ENCODE measurements at regions not wholly inside any gene's neighbourhood (a gene's known extent, or its start where the extent isn't known, plus 50 kb on each side); places are given as distances from the start of the nearest gene placed in this dataset.

DNA sequence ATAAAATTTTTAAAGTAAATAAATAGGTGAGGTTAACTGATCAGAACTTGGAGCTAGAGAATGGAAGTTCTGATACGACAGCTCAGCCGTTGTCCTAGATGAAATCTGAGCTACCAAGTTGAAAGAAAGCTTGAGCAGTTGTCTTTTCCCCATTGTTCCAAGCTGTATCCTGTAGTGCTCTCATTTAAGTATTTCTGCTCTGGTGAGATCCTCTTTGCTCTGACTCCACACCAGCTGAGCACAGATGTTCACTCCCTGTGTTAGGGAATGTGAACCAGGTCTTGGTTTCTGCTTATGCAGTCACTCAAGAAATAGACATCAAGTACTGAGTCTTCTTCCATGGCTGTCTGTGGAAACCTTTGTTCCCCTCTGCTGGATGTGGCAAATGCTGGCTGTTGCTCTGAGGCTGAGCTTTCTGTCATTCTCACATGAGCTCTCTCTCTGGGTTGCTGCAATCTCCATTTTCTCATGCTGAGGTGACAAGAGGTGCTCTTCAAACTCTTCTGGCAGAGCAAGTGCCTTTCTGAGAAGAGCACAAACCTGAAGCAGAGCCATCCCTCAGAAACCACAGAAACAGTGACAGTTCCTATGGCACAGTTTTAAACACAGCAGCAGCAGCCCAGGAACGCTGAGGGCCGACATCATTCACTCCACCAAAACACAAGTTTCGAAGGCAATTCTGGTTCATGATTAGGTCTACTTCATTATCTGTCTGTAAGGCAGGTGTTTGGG lies 194.1 kb downstream of the SP3 start:
- no peak for DNase-seq (ENCODE audit: low read depth)

DNA sequence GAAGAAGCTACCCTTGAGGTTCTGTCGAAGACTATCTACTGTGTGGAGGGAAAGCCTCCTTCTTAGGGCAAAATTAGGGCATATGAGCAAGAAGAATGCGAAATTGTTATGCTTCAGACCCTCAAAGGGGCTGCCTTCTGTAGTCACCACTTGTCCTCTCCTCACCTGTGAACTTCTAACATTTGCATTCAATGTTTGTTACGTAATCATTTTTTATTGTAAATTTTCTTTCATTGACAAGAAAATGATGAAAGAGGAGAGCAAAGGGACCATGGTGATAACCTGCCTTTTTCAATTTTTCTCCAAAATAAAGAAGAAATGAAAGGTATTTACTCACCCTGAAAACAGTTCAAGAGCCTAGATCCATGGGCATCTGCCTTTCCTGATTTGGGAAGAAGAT lies 193.0 kb downstream of the SP3 start:
- no peak for DNase-seq (ENCODE audit: low read depth)

DNA sequence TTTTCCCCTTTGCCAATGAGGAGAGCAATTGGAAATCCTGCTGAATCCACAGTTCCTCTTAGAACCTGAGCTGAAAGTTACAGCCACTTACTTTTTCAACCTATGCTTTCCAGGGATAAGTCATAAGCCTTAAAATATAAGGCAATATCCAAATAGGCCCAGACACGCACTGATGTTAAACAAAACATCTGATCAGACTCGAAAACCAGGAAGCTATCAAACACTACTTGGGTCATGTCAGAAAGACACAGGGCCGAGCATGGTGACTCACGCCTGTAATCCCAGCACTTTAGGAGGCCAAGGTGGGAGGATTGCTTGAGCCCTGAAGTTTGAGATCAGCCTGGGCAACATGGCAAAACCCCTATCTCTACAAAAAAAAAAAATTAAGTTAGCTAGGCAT lies 192.1 kb downstream of the SP3 start:
- no peak for DNase-seq (ENCODE audit: low read depth)

DNA sequence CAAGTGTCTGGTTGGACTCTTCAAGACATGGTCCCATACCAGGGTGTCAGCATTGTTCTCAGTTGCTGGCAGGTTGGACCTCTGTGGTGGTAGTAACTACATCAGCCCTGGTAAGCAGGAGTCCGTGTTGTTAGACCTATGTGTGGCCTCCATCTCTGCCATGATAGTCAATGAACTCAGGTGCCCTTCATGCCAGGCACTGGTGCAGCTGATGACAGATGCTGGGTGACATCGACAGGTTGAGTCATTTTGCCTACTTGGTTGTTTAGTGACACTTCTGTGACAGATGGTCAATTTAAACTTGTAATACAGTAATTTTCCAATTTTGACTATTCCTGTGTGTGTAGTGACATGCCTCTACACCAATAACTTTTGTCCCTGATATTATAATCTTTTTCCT lies 189.7 kb downstream of the SP3 start:
- DNase-seq (ENCODE audit: low read depth) = no peak

DNA sequence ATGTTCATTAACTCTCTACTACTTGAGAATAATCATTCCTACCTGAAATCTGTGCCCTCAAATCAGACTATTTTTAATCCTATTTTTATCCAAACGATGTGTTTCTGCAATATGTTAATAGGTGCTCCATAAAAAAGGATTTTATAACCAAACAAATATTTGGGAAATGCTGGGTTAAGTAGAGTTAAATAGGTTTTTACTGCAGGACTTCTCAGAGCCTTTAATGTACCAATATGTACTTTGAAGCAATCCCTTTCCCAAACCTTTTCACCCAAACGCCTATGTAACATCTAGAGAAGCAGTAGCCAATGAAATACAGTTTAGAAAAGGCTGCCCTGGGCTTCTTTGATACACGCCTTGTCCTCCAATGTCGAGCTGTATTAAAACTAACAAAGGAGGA lies 182.5 kb downstream of the SP3 start:
- DNase-seq (ENCODE audit: low read depth) = no peak

DNA sequence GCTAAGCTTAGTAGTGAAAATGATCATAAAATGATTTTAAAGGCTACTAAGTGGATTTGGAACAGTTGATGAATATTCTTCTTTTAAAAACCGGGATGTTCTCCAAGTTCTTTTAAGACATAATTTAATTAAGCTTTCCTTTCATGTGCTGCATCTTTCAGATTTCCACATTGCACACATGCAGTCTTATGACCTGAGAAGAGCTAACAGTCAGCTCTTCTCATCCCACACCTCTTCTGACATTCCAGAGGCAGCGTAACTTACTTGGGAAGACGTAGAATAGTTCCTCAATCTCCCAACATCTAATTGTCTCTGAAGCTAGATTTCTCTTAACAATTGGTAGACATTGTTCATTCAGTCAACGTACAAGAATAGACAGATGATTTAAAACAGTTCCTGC lies 181.8 kb downstream of the SP3 start:
- DNase-seq (ENCODE audit: low read depth) = no peak

DNA sequence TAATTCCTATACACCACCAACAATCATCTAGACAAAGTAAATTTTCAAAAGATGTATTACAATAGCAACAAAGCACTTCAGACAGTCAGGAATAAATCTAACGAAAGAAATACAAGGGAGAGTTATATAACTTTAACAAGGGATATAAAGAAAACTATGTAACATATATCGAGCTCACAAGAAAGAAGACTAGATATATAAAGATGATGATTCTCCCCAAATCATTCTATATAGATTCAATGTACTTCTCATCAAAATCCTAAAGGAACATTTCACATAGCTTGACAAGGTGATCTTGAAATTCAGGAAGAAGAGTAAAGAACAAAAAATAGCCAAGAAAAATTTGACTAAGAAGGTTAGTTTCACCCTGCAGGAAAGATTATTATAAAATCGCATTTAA lies 179.4 kb downstream of the SP3 start:
- DNase-seq (ENCODE audit: low read depth) = no peak

DNA sequence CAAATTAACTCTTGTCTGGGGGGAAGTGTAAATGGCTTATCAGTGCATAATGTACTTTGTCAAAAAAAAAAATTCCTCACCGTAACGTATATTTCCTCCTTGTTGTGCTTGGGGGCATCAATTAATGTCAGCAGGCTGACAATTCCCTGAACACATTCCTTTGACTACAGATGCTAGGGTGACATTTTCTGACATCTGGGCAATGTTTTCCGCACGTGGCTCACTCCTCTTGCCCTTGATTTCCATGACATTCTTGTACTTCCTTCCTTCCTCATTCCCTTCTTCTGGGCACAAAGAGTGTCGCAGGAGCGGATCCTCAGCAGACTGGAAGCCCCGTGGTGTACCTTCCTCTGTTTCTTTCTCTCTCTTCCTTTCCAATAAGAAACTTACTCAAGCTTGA lies 173.7 kb downstream of the SP3 start:
- no peak for DNase-seq (ENCODE audit: low read depth)

DNA sequence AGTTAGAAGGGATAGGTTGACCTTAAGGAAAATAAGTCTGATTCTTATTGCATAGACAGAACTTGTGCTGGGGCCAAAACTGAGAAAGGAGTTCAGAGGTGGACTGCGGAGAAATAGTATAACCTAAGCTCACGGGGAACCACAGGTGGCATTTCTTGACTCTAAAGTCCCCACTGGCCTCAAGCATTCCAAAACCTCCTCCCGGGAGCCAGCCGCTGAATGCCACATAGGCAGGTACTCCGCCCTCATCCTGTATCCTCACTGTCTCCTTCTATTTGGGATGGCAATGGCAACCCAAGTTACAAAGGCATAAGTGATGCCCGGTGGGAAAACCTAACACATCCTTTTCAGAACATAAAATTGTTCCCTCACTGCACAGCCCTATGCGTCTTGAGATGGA lies 173.0 kb downstream of the SP3 start:
- no peak for DNase-seq (ENCODE audit: low read depth)

DNA sequence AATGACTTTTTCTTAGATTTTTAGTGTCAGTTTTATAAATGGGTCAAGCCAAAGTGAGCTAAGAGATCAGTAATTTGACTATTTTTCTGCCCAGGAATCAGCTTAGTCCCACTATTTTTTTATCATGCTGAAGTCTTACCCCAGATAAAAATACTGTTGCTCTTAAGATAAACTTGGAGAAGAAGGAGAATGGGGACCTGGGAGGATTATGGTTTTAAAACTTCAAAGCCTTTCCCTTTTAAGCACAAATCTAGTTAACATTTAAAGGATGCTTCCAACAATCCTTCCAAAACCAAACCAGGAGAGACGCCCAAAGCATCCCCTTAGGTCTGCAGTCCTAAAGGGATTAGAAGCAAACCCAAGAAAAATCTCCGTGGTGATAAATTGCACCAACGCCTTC lies 172.4 kb downstream of the SP3 start:
- no peak for DNase-seq (ENCODE audit: low read depth)

DNA sequence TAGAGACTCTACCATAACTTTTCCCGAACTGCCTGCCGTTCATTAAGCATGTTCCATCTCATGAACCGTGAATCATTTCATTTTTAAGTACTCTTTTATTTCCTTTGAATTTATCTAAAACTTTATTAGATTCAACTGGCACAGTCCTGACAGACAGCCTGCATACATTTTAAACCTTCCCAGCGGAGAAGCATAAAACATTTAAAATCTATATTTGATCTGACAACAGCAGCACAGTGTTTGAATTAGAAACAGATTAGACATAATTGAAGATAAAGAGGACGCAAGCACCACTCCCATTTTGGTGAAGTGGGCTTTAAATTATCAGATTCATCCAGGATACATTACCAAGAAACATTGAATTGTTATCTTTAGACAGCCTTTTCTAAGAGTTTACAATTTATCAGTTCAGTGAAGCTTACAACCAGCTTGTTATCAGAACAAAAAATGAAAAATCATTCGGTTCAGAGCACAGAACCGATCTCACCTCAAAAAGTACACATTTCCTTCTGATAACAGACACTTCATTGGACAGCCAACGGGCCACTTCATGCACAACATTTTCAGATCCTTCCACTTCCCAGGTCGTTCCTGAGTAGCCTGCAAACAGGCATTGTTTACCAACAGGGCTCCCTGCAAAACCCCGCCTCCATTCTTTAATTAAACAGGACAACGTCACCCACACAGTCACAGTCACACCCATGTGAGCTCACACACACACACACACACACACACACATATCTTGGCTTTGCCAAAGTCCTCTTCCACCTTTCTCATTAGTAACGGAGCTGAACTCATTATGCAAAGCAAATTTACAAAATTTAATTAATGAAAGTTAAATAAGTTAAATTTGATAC lies 171.2 kb downstream of the SP3 start:
- DNase-seq (ENCODE audit: low read depth) = no peak

DNA sequence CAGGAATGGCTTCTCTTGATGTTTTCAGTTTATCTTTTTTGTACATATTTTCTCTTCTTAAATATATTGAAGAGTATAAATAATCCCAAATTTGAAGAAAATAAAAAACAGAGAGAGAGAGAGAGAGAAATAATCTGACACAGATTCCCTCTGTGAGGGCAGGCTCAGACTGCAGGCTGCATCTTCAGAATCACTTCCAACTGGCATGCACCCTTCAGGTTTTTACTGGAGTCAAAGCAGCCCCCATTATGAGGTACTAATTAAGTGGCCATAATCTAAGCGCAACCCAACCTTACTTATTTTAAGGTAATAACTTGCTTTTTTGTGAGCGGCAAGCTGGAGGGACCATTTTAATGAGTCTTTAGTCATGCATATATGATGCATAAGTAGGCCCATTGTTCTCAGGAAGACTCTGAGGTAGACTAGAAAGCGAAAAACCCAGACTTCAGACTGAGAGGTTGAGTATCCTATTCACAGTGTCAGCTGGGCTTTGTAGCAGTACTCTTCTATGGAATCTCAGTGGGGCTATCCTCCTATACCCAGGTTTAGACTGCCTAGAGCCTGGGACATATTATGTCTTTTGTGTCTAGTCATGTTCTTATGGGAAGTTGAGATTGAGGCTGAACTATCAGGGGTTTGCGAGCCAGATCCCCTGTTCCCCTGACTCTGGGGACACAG lies 167.4 kb downstream of the SP3 start:
- no peak for DNase-seq (ENCODE audit: low read depth)

DNA sequence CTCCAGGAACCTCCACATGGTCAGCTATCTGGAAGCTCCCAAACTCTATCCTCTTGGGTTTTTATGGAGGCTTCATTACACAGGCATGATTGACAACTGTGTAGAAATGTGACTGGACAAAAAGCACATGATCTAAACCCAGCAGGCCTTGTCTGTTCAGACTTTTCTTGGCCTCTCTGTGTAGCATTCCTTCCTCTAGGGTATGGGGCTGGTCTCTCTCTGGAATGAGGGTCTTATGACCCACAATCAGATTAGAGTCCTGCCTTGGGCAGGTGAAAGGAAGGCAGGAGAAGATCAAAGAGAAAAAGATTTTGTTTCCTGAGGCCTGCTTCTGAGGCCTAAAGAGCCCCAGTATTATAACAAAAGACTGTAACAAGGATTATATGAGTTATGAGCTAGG lies 162.7 kb downstream of the SP3 start:
- no peak for DNase-seq (ENCODE audit: low read depth)

DNA sequence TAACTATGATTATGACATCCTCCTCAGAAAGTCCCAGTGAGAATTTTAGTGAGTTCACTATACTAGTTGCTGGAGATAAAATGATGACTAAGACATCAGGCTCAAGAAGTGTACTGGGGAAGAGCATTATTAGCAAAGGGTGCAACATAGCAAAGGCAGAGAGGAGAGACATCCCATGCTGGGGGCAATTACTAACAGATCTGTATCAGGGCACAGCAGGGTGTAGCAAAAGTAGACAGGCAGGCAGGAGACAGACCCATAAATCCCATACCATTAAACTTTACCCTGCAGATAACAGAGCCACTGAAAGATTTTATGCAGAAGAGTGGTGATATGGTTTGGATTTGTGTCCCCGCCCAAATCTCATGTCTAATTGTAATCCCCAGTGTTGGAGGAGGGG lies 161.7 kb downstream of the SP3 start:
- DNase-seq (ENCODE audit: low read depth) = no peak

DNA sequence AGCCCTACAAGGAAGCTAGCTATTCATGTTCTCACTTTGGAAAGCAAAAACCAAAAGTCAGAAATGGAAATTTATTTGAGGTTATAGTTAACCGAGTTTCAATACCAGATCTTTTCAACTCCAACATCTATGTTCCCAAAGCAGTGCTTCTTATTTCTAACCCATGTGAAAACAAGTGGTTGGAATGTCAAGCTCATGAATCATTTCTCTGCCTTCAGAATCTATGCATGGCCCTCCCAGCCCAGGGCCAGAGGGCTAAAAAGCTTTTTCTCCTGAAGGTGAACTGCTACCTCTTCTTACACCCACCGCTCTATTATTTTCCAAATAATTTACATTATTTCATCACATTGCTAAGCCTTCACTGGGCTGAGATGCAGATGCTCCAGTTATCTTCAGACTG lies 158.4 kb downstream of the SP3 start:
- no peak for DNase-seq (ENCODE audit: low read depth)

DNA sequence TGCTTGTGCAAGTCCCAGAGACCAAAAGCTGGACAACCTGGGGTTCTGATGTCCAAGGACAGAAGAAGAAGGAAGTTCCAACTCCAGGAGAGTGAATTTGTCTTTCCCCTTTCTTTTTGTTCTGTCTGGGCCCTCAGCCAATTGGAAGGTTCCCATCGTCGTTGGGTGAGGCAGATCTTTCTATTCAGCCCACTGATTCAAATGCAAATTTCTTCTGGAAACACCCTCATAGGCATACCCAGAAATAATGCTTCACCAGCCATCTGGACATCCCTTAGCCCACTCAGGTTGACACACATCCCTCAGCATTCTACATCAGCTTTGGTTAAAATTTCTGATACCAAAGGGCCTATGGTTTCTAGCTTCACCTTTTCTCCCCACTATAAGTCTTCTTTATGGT lies 156.5 kb downstream of the SP3 start:
- DNase-seq (ENCODE audit: low read depth) = no peak

DNA sequence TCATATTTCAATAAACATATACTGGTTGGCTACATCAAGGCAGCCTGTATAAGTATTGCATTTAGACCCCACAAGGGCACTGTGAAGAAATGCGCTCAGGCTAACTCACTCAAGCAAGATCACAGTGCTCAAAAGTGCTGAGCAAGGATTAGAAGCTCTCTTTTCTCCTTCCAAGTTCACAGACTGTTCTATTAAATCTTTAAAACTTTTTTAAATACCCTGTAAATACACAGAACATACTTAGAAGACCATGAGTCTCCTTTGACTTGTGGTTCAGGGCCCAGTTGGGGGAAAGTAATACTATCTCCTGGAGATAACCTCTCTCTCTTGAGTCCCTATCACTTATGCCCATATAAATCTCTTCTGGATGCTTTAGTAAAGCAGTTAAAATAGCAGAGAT lies 152.9 kb downstream of the SP3 start:
- no peak for DNase-seq (ENCODE audit: low read depth)

DNA sequence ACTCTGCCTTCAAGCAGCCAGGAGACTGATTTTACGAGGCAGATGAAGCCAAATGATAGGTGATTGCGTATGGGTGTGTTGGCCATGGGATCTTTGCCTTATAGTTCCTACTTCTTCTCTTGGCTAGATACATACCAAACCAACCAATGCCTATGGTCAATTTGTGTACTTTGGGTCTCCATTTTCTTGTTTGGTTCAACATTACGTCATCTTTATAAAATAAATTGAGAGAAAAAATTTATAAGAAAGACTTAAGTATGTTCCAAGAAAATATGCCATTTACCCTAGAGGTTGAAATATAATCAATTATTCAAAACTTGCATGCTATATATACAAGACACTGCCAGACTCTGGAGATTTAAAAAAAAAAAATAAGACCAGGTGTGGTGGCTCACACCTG lies 150.9 kb downstream of the SP3 start:
- DNase-seq (ENCODE audit: low read depth) = no peak

DNA sequence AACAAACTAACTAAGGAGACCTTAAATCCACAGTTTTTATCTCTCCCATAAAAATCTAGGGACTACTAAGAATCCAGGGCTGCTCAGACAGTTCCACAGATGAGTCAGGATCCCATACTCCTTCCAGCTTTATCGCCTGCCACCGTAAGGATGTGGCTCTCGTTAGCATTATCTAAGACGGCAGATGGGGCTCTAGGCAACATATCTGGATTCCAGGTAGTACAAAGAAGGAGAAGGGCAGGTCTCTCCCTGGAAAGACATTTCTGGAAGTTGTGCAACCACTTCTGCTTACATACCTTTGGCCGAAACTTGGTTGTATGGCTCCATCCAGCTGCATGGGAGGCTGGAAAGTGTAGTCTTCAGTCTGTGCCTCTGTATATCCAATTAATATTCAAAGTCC lies 149.4 kb downstream of the SP3 start:
- no peak for DNase-seq (ENCODE audit: low read depth)

DNA sequence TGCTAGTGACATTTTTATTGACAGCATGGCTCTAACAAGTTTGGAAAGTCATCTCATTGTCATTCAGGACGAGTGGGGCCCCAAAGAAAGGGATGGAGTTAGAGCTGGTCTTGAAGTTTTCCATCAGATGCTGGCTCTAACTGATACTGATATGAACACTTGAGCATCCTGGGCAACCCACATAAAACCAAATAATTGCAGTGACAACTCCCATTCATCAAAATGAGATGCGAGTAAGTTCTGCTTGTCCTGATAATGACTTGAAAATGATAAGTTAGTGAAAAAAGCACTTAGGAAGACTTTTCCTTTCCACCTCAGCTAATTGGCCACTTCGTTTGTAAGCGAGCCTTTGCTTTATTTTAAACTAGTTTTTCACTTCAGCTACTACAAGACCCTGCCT lies 147.6 kb downstream of the SP3 start:
- DNase-seq (ENCODE audit: low read depth) = no peak

DNA sequence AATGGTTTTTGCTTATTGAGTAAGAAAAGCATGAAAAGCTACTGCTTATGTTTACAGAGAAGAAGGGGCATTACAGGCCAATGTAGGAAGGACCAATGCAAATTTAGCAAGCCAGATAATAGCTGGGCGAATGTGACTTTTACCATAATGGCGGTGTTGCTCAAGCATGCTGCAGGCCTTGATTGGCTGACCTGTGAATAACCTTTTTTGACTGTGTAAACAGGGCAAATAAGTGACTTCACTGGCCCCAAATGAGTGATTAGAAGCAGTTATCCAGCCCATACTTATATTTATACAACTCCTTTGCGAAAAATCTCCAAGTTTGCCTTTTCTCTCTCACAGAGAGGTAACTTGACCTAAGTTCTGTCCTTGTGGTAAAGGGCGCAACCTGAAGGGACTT lies 146.9 kb downstream of the SP3 start:
- DNase-seq (ENCODE audit: low read depth) = no peak

DNA sequence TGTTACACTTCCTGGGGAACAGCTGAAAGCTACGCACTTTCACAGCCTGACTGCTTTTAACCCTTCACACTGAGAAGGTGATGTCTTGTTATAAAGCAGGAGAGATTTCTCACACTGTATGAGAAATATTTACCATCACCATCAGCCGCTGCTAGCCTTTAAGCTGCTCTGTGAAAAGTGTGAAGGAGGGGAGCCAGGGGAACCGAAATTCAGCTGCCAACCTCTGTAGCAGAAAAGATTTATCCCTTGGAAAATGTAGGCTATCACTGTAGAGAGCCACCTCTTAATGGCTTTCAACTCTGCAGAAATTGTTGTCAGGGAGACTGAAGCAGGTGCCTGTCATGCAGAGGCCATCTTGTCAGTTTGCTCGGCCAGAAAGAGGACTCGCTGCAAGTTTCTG lies 145.3 kb downstream of the SP3 start:
- no peak for DNase-seq (ENCODE audit: low read depth)

DNA sequence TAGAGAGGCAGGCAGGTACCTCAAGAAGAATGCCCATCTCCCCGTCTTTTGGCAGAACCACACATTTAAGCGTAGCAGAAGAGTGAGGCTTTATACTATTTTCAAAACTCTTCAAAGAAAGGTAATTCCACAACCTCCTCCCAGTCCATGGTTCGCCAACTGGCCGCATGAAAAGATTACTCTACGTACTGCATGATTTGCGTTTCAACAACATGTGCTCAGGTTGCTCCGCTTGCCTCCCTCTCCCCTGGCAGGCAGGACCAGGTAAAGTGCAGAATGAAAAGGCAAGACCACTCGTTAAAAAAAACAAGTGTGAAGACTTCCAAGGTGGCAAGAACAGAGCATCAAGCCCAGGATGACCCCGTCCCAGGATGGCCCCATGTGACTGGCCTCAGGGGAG lies 143.7 kb downstream of the SP3 start:
- no peak for DNase-seq (ENCODE audit: low read depth)
